ENCODE measurements at regions not wholly inside any gene's neighbourhood (a gene's known extent, or its start where the extent isn't known, plus 50 kb on each side); places are given as distances from the start of the nearest gene placed in this dataset.

GRCh38 chr13:87736849-87737385, 65.7 kb downstream of the SLITRK5 start:
- Histone ChIP-seq H3K9me3 (ENCODE audit: control insufficient read depth, insufficient read depth, low read depth, low read length) (no peaks in the 10 kb centered on the region), H3K4me3 (ENCODE audit: low read depth, low read length) (no peak overlapping the region), H3K27ac (ENCODE audit: extremely low read depth, low read depth, low read length) (no peak overlapping the region), H3K36me3 (ENCODE audit: control insufficient read depth in 2 of 2, insufficient read depth in 1 of 2, low read length in 2 of 2) (no peaks in the 10 kb centered on the region), H3K4me1 (ENCODE audit: control insufficient read depth, insufficient read depth, low read length) (no peaks in the 10 kb centered on the region)
- TF ChIP-seq ZEB2 (tag by site-specific recombination; IDR thresholded peaks at IDR 0.05): no peak
- no peak for TF ChIP-seq ZNF274 (IDR thresholded peaks at IDR 0.05; ENCODE audit: low read length)
- no peak for TF ChIP-seq ZNF274 (tag by site-specific recombination; IDR thresholded peaks at IDR 0.05; ENCODE audit: borderline replicate concordance)
- no peak for TF ChIP-seq PRDM2 (tag by site-specific recombination; IDR thresholded peaks at IDR 0.05; ENCODE audit: borderline replicate concordance)
- TF ChIP-seq ZNF239 (tag by site-specific recombination; IDR thresholded peaks at IDR 0.05): no peak
- no peak for TF ChIP-seq TRIM28 (IDR thresholded peaks at IDR 0.05; ENCODE audit: borderline replicate concordance, low read length)
- TF ChIP-seq IKZF3 (tag by site-specific recombination; IDR thresholded peaks at IDR 0.05): no peak
- no peak for TF ChIP-seq ZNF449 (tag by site-specific recombination; IDR thresholded peaks at IDR 0.05)
- no peak for TF ChIP-seq MZF1 (tag by site-specific recombination; IDR thresholded peaks at IDR 0.05; ENCODE audit: borderline replicate concordance)
- TF ChIP-seq ZBTB21 (tag by site-specific recombination; IDR thresholded peaks at IDR 0.05): no peak
- TF ChIP-seq ZNF658 (tag by site-specific recombination; IDR thresholded peaks at IDR 0.05): no peak
- no peak for TF ChIP-seq ZNF623 (tag by site-specific recombination; IDR thresholded peaks at IDR 0.05)
- ChIA-PET CTCF (no interaction called here), POLR2A (no interaction called here)

- POLR2A ChIA-PET: no interaction called here
- no peaks in the 10 kb centered on the region for H3K4me1 ChIP-seq (ENCODE audit: control insufficient read depth, insufficient read depth, low read length)
- CTCF ChIA-PET: interaction anchor here (0.6 kb wide), 1 partner anchor 315 kb away, joined by 3 read pairs; no protein-coding TSS in a partner anchor
- no peaks in the 10 kb centered on the region for H3K36me3 ChIP-seq (ENCODE audit: control insufficient read depth in 2 of 2, insufficient read depth in 1 of 2, low read length in 2 of 2)
- H3K4me3 ChIP-seq (ENCODE audit: low read depth, low read length): no peak overlapping the region
- no peaks in the 10 kb centered on the region for H3K9me3 ChIP-seq (ENCODE audit: control insufficient read depth, insufficient read depth, low read depth, low read length)
- H3K27ac ChIP-seq (ENCODE audit: extremely low read depth, low read depth, low read length): no peak overlapping the region
- no peak for TF ChIP-seq PRDM10 (tag by site-specific recombination; IDR thresholded peaks at IDR 0.05)
- no peak for TF ChIP-seq ZNF513 (tag by site-specific recombination; IDR thresholded peaks at IDR 0.05)
- TF ChIP-seq OVOL3 (tag by site-specific recombination; IDR thresholded peaks at IDR 0.05): no peak
- no peak for TF ChIP-seq ZNF645 (tag by site-specific recombination; IDR thresholded peaks at IDR 0.05)
- TF ChIP-seq BCL11A (tag by site-specific recombination; IDR thresholded peaks at IDR 0.05; ENCODE audit: low read depth): no peak
- TF ChIP-seq RBAK (tag by site-specific recombination; IDR thresholded peaks at IDR 0.05): no peak
- TF ChIP-seq GLI4 (tag by site-specific recombination; IDR thresholded peaks at IDR 0.05): no peak
- no peak for TF ChIP-seq ZSCAN16 (tag by site-specific recombination; IDR thresholded peaks at IDR 0.05)
- TF ChIP-seq ZNF140 (tag by site-specific recombination; IDR thresholded peaks at IDR 0.05): no peak
- TF ChIP-seq ZNF433 (tag by site-specific recombination; IDR thresholded peaks at IDR 0.05; ENCODE audit: low read depth): no peak
- TF ChIP-seq ZNF169 (tag by site-specific recombination; IDR thresholded peaks at IDR 0.05): no peak
Observed at GRCh38 chr13:87754097-87754496, 82.9 kb downstream of the SLITRK5 start.

Data from HEK293 (cell line).